CD14-positive monocyte (primary cell): ENCODE measurements at regions not wholly inside any gene's neighbourhood (a gene's known extent, or its start where the extent isn't known, plus 50 kb on each side); places are given as distances from the start of the nearest gene placed in this dataset.
"Not testable (repeated sequence)": the region's sequence is repeated elsewhere in the genome, so short reads cannot be mapped to it uniquely, and the experiment has no call there.

Experiments
- DNase-seq, 3 donors: peaks; one replicate each; pipeline ENCODE4 v3.0.0-alpha.2; 2011 to 2022
- H2AFZ ChIP-seq: 2 replicates; pipeline ENCODE4 v1.6.0; 2012; ENCODE audit warnings: mild to moderate bottlenecking, low read depth, low read length, inconsistent platforms; ENCODE audit not compliant: insufficient read depth, poor library complexity, severe bottlenecking
- H3K27ac ChIP-seq, 2 donors: 1 replicate in 1 of 2; 2 replicates in 1 of 2; pipeline ENCODE4 v1.5.1; 2012 to 2013; ENCODE audit warnings: low read length in 2 of 2, control low read depth in 1 of 2, inconsistent platforms in 1 of 2, low read depth in 1 of 2, mild to moderate bottlenecking in 1 of 2
- H3K27me3 ChIP-seq, 2 donors: one replicate each; pipeline versions ENCODE4 v1.6.0 to v1.6.1; 2011 to 2013; ENCODE audit warnings: low read length in 2 of 2; ENCODE audit not compliant: control insufficient read depth in 2 of 2, insufficient read depth in 2 of 2
- H3K36me3 ChIP-seq, 2 donors: replicated peaks in 1 of 2; 1 replicate in 1 of 2; 2 replicates in 1 of 2; pipeline versions ENCODE4 v1.5.1 to v1.6.1; 2012 to 2013; ENCODE audit warnings: low read length in 2 of 2, control low read depth in 1 of 2, inconsistent platforms in 1 of 2, mild to moderate bottlenecking in 1 of 2; ENCODE audit not compliant: insufficient read depth in 2 of 2, control insufficient read depth in 1 of 2
- H3K4me1 ChIP-seq, 2 donors: 1 replicate in 1 of 2; 2 replicates in 1 of 2; pipeline versions ENCODE4 v1.5.1 to v1.6.1; 2012 to 2013; ENCODE audit warnings: low read length in 2 of 2, control low read depth in 1 of 2, inconsistent platforms in 1 of 2, mild to moderate bottlenecking in 1 of 2, moderate library complexity in 1 of 2; ENCODE audit not compliant: insufficient read depth in 2 of 2, control insufficient read depth in 1 of 2
- H3K4me2 ChIP-seq: replicated peaks from 2 replicates; pipeline ENCODE3; 2012; ENCODE audit warnings: low read length, moderate library complexity, mild to moderate bottlenecking; ENCODE audit not compliant: poor library complexity, severe bottlenecking; ENCODE audit errors: extremely low read depth
- H3K4me3 ChIP-seq, 3 experiments: fragments of 200-600 bp in 1 of 3; sonication (generic) in 1 of 3; replicated peaks in 1 of 3; 1 replicate in 2 of 3; 2 replicates in 1 of 3; pipeline ENCODE4 v1.5.1; 2011 to 2013; ENCODE audit warnings: low read length in 3 of 3, mild to moderate bottlenecking in 3 of 3, control low read depth in 2 of 3, low read depth in 2 of 3, inconsistent platforms in 1 of 3, moderate library complexity in 1 of 3
- H3K79me2 ChIP-seq: 2 replicates; pipeline ENCODE4 v1.6.0; 2012; ENCODE audit warnings: mild to moderate bottlenecking, control low read depth, inconsistent platforms, low read length, moderate library complexity; ENCODE audit not compliant: insufficient read depth
- H3K9ac ChIP-seq: 2 replicates; pipeline ENCODE4 v1.6.0; 2017; ENCODE audit warnings: low read length, mild to moderate bottlenecking; ENCODE audit not compliant: insufficient read depth, poor library complexity, severe bottlenecking
- H3K9me3 ChIP-seq, 2 donors: replicated peaks in 1 of 2; 1 replicate in 1 of 2; 2 replicates in 1 of 2; pipeline versions ENCODE4 v1.5.1 to v1.6.1; 2012 to 2013; ENCODE audit warnings: low read length in 2 of 2, control low read depth in 1 of 2; ENCODE audit not compliant: control insufficient read depth in 1 of 2, insufficient read depth in 1 of 2
- H4K20me1 ChIP-seq: 2 replicates; pipeline ENCODE4 v1.6.0; 2012; ENCODE audit warnings: mild to moderate bottlenecking, low read length, control low read depth, moderate library complexity; ENCODE audit not compliant: insufficient read depth
- H3K27ac Mint-ChIP-seq, 7 donors: one replicate each; pipeline ENCODE4 v1.8.0; 2020; ENCODE audit warnings: mild to moderate bottlenecking in 7 of 7, mixed read lengths in 7 of 7, moderate library complexity in 6 of 7, inconsistent platforms in 2 of 7
- H3K27me3 Mint-ChIP-seq, 3 donors: one replicate each; pipeline ENCODE4 v1.8.0; 2021 to 2022; ENCODE audit warnings: low read depth in 3 of 3, mild to moderate bottlenecking in 3 of 3, mixed read lengths in 3 of 3, moderate library complexity in 3 of 3, inconsistent platforms in 1 of 3
- H3K36me3 Mint-ChIP-seq, 2 donors: one replicate each; pipeline ENCODE4 v1.8.0; 2020; ENCODE audit warnings: mixed read lengths in 2 of 2, inconsistent platforms in 1 of 2, mild to moderate bottlenecking in 1 of 2
- H3K4me1 Mint-ChIP-seq: one replicate; pipeline ENCODE4 v1.8.0; 2020; ENCODE audit warnings: mild to moderate bottlenecking, mixed read lengths
- H3K4me3 Mint-ChIP-seq, 2 donors: one replicate each; pipeline ENCODE4 v1.8.0; 2020; ENCODE audit warnings: mild to moderate bottlenecking in 2 of 2, mixed read lengths in 2 of 2, moderate library complexity in 1 of 2
- H3K9me3 Mint-ChIP-seq, 7 donors: one replicate each; pipeline ENCODE4 v1.8.0; 2020 to 2022; ENCODE audit warnings: mixed read lengths in 7 of 7, mild to moderate bottlenecking in 6 of 7, moderate library complexity in 6 of 7, inconsistent platforms in 2 of 7
- WGBS: methylation state at CpG from one replicate; pipeline ENCODE4 v1.1.5; 2013; ENCODE audit warnings: missing lambda C conversion rate; ENCODE audit not compliant: insufficient coverage; 5-methylcytosine and 5-hydroxymethylcytosine counted together
- intact Hi-C, 2 donors: fragments of 100-400 bp; cut with micrococcal nuclease; formaldehyde crosslinking; loops; one replicate each; pipeline versions ENCODE4 v1.15.0 to v1.15.1; 2023

GRCh38 chr1:149260284-149260683 is 156.9 kb upstream of the NBPF9 start:
- H3K9ac ChIP-seq, H3K27ac ChIP-seq, DNase-seq, H3K9me3 Mint-ChIP-seq, H3K4me1 ChIP-seq, H3K4me1 Mint-ChIP-seq, H3K79me2 ChIP-seq, H3K27me3 Mint-ChIP-seq, intact Hi-C loops, H3K36me3 Mint-ChIP-seq, H3K27ac Mint-ChIP-seq, H3K9me3 ChIP-seq, H3K27me3 ChIP-seq, H2AFZ ChIP-seq, H3K4me3 Mint-ChIP-seq, H3K4me2 ChIP-seq, H3K36me3 ChIP-seq, H4K20me1 ChIP-seq, H3K4me3 ChIP-seq: not testable (repeated sequence)
- no CpG with 5 or more reads among the region's 1 CpG for WGBS

- H3K4me3 ChIP-seq, H3K36me3 ChIP-seq, H3K9me3 ChIP-seq, H2AFZ ChIP-seq, H3K9me3 Mint-ChIP-seq, intact Hi-C loops, H3K9ac ChIP-seq, H3K4me2 ChIP-seq, H3K36me3 Mint-ChIP-seq, H3K4me1 Mint-ChIP-seq, H3K27me3 Mint-ChIP-seq, H3K4me1 ChIP-seq, DNase-seq, H3K27ac Mint-ChIP-seq, H3K4me3 Mint-ChIP-seq, H3K27me3 ChIP-seq, H3K79me2 ChIP-seq, H3K27ac ChIP-seq, H4K20me1 ChIP-seq: not testable (repeated sequence)
- WGBS = no CpG with 5 or more reads among the region's 5 CpGs
These were observed 157.5 kb upstream of the NBPF9 start for GRCh38 chr1:149260736-149261340.

- H2AFZ ChIP-seq, intact Hi-C loops, H3K27ac Mint-ChIP-seq, H3K4me1 ChIP-seq, H3K36me3 Mint-ChIP-seq, H3K9me3 ChIP-seq, H3K36me3 ChIP-seq, H3K4me3 Mint-ChIP-seq, H3K27me3 Mint-ChIP-seq, H3K4me2 ChIP-seq, H3K27me3 ChIP-seq, H3K9me3 Mint-ChIP-seq, H3K4me1 Mint-ChIP-seq, H3K79me2 ChIP-seq, H4K20me1 ChIP-seq, DNase-seq, H3K9ac ChIP-seq, H3K4me3 ChIP-seq, H3K27ac ChIP-seq: not testable (repeated sequence)
- no CpG with 5 or more reads among the region's 3 CpGs for WGBS
These were observed 163.9 kb upstream of the NBPF9 start for GRCh38 chr1:149267287-149267686.

DNA sequence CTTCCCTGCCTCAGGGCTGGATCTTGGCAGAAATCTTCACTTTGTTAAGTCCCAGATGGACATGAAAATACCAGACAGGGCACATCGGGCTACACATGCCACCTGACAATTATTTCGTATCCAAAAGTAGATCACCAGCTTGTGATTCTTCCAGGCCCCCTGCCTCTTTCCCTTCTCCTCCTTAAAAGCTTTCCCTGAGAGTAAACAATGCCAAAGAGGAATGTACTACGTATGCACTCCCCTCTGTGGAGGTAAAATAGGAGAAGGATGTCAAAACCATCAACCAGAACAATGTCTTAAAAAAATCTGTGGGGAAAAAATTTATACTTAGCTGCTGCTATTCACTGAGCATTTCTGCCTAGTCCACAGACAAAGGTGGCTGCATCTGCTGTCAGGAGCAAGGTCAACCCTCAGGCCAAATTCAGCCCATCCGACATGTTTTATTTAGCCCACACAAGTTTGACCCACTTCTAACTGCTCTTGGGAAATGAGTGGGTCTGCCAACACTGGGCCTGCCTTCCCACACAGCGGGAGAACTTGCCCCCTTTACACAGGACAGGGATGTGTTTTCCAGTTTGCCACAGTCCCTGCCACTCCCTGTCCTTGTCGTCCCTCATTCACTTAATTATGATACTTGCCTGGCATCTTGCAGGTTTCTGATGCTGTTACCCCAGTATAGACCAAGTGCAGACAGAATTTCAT is 165.8 kb upstream of the NBPF9 start:
- H3K27ac ChIP-seq, H3K27ac Mint-ChIP-seq, H3K9ac ChIP-seq, H3K4me3 Mint-ChIP-seq, H3K36me3 Mint-ChIP-seq, H3K36me3 ChIP-seq, H3K4me2 ChIP-seq, H4K20me1 ChIP-seq, H3K79me2 ChIP-seq, H3K4me1 Mint-ChIP-seq, H3K27me3 ChIP-seq, H3K4me3 ChIP-seq, intact Hi-C loops, H3K9me3 ChIP-seq, H3K27me3 Mint-ChIP-seq, DNase-seq, H3K9me3 Mint-ChIP-seq, H2AFZ ChIP-seq, H3K4me1 ChIP-seq: not testable (repeated sequence)
- WGBS = no CpG with 5 or more reads among the region's 6 CpGs
